IMR-90 (cell line): ENCODE measurements at regions not wholly inside any gene's neighbourhood (a gene's known extent, or its start where the extent isn't known, plus 50 kb on each side); places are given as distances from the start of the nearest gene placed in this dataset.

Experiments used
- ATAC-seq: fragments of 200-7000 bp; cut with Tn5 transposase; 2 replicates; pipeline ENCODE4 v1.9.1; 2020; ENCODE audit warnings: low read depth, mild to moderate bottlenecking, moderate library complexity
- BruUV-seq: library from RNA; stranded (reverse); fragments of 400-500 nt; replicated peaks from 2 replicates; lab custom pipeline; 2021; lab: Mats Ljungman, UMichigan
- CTCF ChIA-PET: fragments of 300-600 bp; formaldehyde crosslinking; extraction: SDS; loops from one replicate; lab custom pipeline; 2021; ENCODE audit warnings: antibody characterized with exemption; lab: Yijun Ruan, JAX
- POLR2A ChIA-PET: fragments of 300-600 bp; sonication (Branson Sonifier 250); formaldehyde crosslinking; loops from one replicate; lab custom pipeline; 2022; ENCODE audit warnings: antibody characterized with exemption; ENCODE audit not compliant: unreplicated experiment; lab: Charles Lee
- DNase-seq: peaks from one replicate; pipeline ENCODE4 v3.0.0; 2013
- H2AFZ ChIP-seq: replicated peaks from 2 replicates; pipeline ENCODE3; 2013; ENCODE audit warnings: low read length, mild to moderate bottlenecking; ENCODE audit not compliant: poor library complexity
- H2AK5ac ChIP-seq: 2 replicates; pipeline ENCODE4 v1.6.1; 2013; ENCODE audit warnings: low read depth, low read length, inconsistent platforms
- H2AK9ac ChIP-seq: replicated peaks from 2 replicates; pipeline ENCODE3; 2013; ENCODE audit warnings: mild to moderate bottlenecking, low read depth, low read length, moderate library complexity; ENCODE audit not compliant: poor library complexity
- H2BK120ac ChIP-seq: 2 replicates; pipeline ENCODE4 v1.6.1; 2013; ENCODE audit warnings: low read depth, low read length, inconsistent platforms
- H2BK15ac ChIP-seq: 3 replicates; pipeline ENCODE4 v1.6.1; 2013; ENCODE audit warnings: low read depth, low read length, inconsistent platforms
- H2BK20ac ChIP-seq: 2 replicates; pipeline ENCODE4 v1.6.1; 2013; ENCODE audit warnings: low read depth, mild to moderate bottlenecking, inconsistent platforms, low read length, moderate library complexity
- H2BK5ac ChIP-seq: 2 replicates; pipeline ENCODE4 v1.6.1; 2013; ENCODE audit warnings: mild to moderate bottlenecking, low read depth, low read length, inconsistent platforms; ENCODE audit not compliant: poor library complexity, severe bottlenecking
- H3K14ac ChIP-seq: replicated peaks from 2 replicates; pipeline ENCODE4 v1.6.1; 2013; ENCODE audit warnings: low read depth, low read length, inconsistent platforms
- H3K18ac ChIP-seq: 2 replicates; pipeline ENCODE4 v1.6.1; 2013; ENCODE audit warnings: low read depth, low read length, control low read depth
- H3K23ac ChIP-seq: 2 replicates; pipeline ENCODE4 v1.6.1; 2013; ENCODE audit warnings: low read depth, low read length, inconsistent platforms
- H3K27ac ChIP-seq: 2 replicates; pipeline ENCODE4 v1.5.1; 2013; ENCODE audit warnings: mild to moderate bottlenecking, control low read depth, low read length; ENCODE audit not compliant: insufficient read depth
- H3K27me3 ChIP-seq: 2 replicates; pipeline ENCODE4 v1.6.1; 2013; ENCODE audit warnings: low read length; ENCODE audit not compliant: control insufficient read depth, insufficient read depth
- H3K36me3 ChIP-seq: 2 replicates; pipeline ENCODE4 v1.6.1; 2013; ENCODE audit warnings: low read length, mixed read lengths; ENCODE audit not compliant: control insufficient read depth, insufficient read depth
- H3K4ac ChIP-seq: 2 replicates; pipeline ENCODE4 v1.6.1; 2013; ENCODE audit warnings: low read depth, low read length, inconsistent platforms
- H3K4me1 ChIP-seq: 2 replicates; pipeline ENCODE4 v1.6.1; 2013; ENCODE audit warnings: low read length, mixed read lengths; ENCODE audit not compliant: control insufficient read depth, insufficient read depth
- H3K4me2 ChIP-seq: 2 replicates; pipeline ENCODE4 v1.6.1; 2013; ENCODE audit warnings: low read depth, mild to moderate bottlenecking, control low read depth, low read length, moderate library complexity
- H3K4me3 ChIP-seq: 2 replicates; pipeline ENCODE4 v1.5.1; 2013; ENCODE audit warnings: low read depth, mild to moderate bottlenecking, control low read depth, low read length, moderate library complexity; ENCODE audit not compliant: insufficient read depth
- H3K56ac ChIP-seq: 2 replicates; pipeline ENCODE4 v1.6.1; 2013; ENCODE audit warnings: low read length, inconsistent platforms; ENCODE audit not compliant: insufficient read depth; ENCODE audit errors: extremely low read depth
- H3K79me1 ChIP-seq, 2 experiments: 2 replicates each; pipeline ENCODE4 v1.6.1; 2013; ENCODE audit warnings: low read length in 2 of 2, inconsistent platforms in 1 of 2, low read depth in 1 of 2
- H3K9ac ChIP-seq: 2 replicates; pipeline ENCODE4 v1.6.1; 2013; ENCODE audit warnings: low read depth, low read length, control low read depth
- H3K9me1 ChIP-seq: 2 replicates; pipeline ENCODE4 v1.6.1; 2013; ENCODE audit warnings: low read length, inconsistent platforms; ENCODE audit not compliant: insufficient read depth
- H3K9me3 ChIP-seq: 2 replicates; pipeline ENCODE4 v1.6.1; 2013; ENCODE audit warnings: low read length; ENCODE audit not compliant: control insufficient read depth, insufficient read depth
- H4K20me1 ChIP-seq: 2 replicates; pipeline ENCODE4 v1.6.1; 2013; ENCODE audit warnings: low read length, inconsistent platforms; ENCODE audit not compliant: insufficient read depth
- H4K5ac ChIP-seq: 2 replicates; pipeline ENCODE4 v1.6.1; 2013; ENCODE audit warnings: mild to moderate bottlenecking, low read depth, low read length, control low read depth
- H4K8ac ChIP-seq, 2 experiments: 2 replicates each; pipeline ENCODE4 v1.6.1; 2013; ENCODE audit warnings: low read depth in 2 of 2, low read length in 2 of 2, control low read depth in 1 of 2, inconsistent platforms in 1 of 2
- H4K91ac ChIP-seq: 2 replicates; pipeline ENCODE4 v1.6.1; 2013; ENCODE audit warnings: low read depth, low read length, inconsistent platforms; ENCODE audit not compliant: insufficient read depth
- BHLHE40 ChIP-seq: fragments of 150-350 bp; IDR thresholded peaks from 2 replicates; pipeline ENCODE4 v1.6.1; 2016; ENCODE audit warnings: mild to moderate bottlenecking, low read depth, low read length
- CEBPB ChIP-seq: IDR thresholded peaks from 2 replicates; pipeline ENCODE4 v1.6.1; 2012; ENCODE audit warnings: low read depth, low read length, improper control_type of control experiment
- CHD1 ChIP-seq: IDR thresholded peaks from 2 replicates; pipeline ENCODE4 v1.6.1; 2012; ENCODE audit warnings: low read depth, low read length, improper control_type of control experiment
- CTCF ChIP-seq: conservative IDR thresholded peaks from 2 replicates; pipeline ENCODE4 v1.5.1; 2012; ENCODE audit warnings: mild to moderate bottlenecking, low read depth, low read length, improper control_type of control experiment
- ELK1 ChIP-seq: fragments of 150-350 bp; IDR thresholded peaks from 2 replicates; pipeline ENCODE4 v1.6.1; 2016; ENCODE audit warnings: low read depth, mild to moderate bottlenecking, low read length, moderate library complexity, borderline replicate concordance
- FOS ChIP-seq: fragments of 150-350 bp; IDR thresholded peaks from 2 replicates; pipeline ENCODE4 v1.6.1; 2016; ENCODE audit warnings: low read depth, low read length
- MAFK ChIP-seq: IDR thresholded peaks from 2 replicates; pipeline ENCODE4 v1.6.1; 2012; ENCODE audit warnings: low read depth, low read length, improper control_type of control experiment
- MAZ ChIP-seq: IDR thresholded peaks from 2 replicates; pipeline ENCODE4 v1.6.1; 2012; ENCODE audit warnings: low read depth, mild to moderate bottlenecking, low read length, improper control_type of control experiment, moderate library complexity, borderline replicate concordance
- MXI1 ChIP-seq: IDR thresholded peaks from 2 replicates; pipeline ENCODE4 v1.6.1; 2012; ENCODE audit warnings: low read depth, mild to moderate bottlenecking, low read length, moderate library complexity, borderline replicate concordance
- NFE2L2 ChIP-seq: fragments of 150-350 bp; IDR thresholded peaks from 2 replicates; pipeline ENCODE4 v1.6.1; 2016; ENCODE audit warnings: low read depth, mild to moderate bottlenecking, low read length
- POLR2A ChIP-seq: IDR thresholded peaks from 2 replicates; pipeline ENCODE4 v1.6.1; 2012; ENCODE audit warnings: mild to moderate bottlenecking, low read depth, low read length
- RCOR1 ChIP-seq: IDR thresholded peaks from 2 replicates; pipeline ENCODE4 v1.6.1; 2012; ENCODE audit warnings: mild to moderate bottlenecking, low read length, improper control_type of control experiment; ENCODE audit not compliant: insufficient replicate concordance
- RFX5 ChIP-seq: IDR thresholded peaks from 2 replicates; pipeline ENCODE4 v1.8.0; 2012; ENCODE audit warnings: low read depth, mild to moderate bottlenecking, low read length, moderate library complexity
- USF2 ChIP-seq: fragments of 150-350 bp; IDR thresholded peaks from 2 replicates; pipeline ENCODE4 v1.6.1; 2017; ENCODE audit warnings: mild to moderate bottlenecking, antibody characterized with exemption, low read length, low read depth
- WGBS, 2 experiments: methylation state at CpG; one replicate each; pipeline versions ENCODE4 v1.1.5 to v1.1.7; 2013; ENCODE audit warnings: missing lambda C conversion rate in 2 of 2; ENCODE audit not compliant: insufficient read length in 1 of 2; ENCODE audit errors: extremely low coverage in 2 of 2; 5-methylcytosine and 5-hydroxymethylcytosine counted together
- dilution Hi-C: fragments of 300-500 bp; cut with HindIII; formaldehyde crosslinking; loops from one replicate; pipeline ENCODE4 v1.14.3; 2018; ENCODE audit warnings: low sequenced_read_pairs; ENCODE audit not compliant: unreplicated experiment
- in situ Hi-C: fragments of 300-500 bp; cut with MboI; formaldehyde crosslinking; loops from 3 replicates; pipeline ENCODE4 v1.14.3; 2019; ENCODE audit warnings: low sequenced_read_pairs, inconsistent platforms, mixed read lengths
- intact Hi-C: fragments of 100-400 bp; cut with micrococcal nuclease; formaldehyde crosslinking; loops from 2 replicates; pipeline ENCODE4 v1.10.0; 2022

GRCh38 chr20:22513574-22513973 lies 70.8 kb downstream of the FOXA2 start:
- Histone ChIP-seq H2BK20ac (no peak overlapping the region), H4K5ac (no peak overlapping the region), H3K27me3 (no peaks in the 10 kb centered on the region), H2AK5ac (no peak overlapping the region), H3K4me1 (no peaks in the 10 kb centered on the region), H2BK5ac (no peak overlapping the region), H3K4me3 (no peak overlapping the region), H3K9me1 (no peaks in the 10 kb centered on the region), H2AFZ (no peak overlapping the region), H3K14ac (no peak overlapping the region), H4K20me1 (no peaks in the 10 kb centered on the region), H3K56ac (no peak overlapping the region), H3K4ac (no peak overlapping the region), H3K27ac (no peak overlapping the region), H3K4me2 (no peak overlapping the region), H3K18ac (no peak overlapping the region), H2BK120ac (no peak overlapping the region), H2BK15ac (no peak overlapping the region), H4K91ac (no peak overlapping the region), H4K8ac (no peak overlapping the region), H2AK9ac (no peak overlapping the region), H3K23ac (no peak overlapping the region), H3K9me3 (peaks cover 2% of the 10 kb centered on the region; the same call in 1 of the 2 replicates), H3K9ac (no peak overlapping the region), H3K36me3 (no peaks in the 10 kb centered on the region), H3K79me1 (no peaks in the 10 kb centered on the region)
- in situ Hi-C loops = no loop called here
- no TSS peak for BruUV-seq
- DNase-seq (no peak), ATAC-seq (no peak)
- ChIA-PET POLR2A (no interaction called here), CTCF (no interaction called here)
- dilution Hi-C loops = no loop called here
- intact Hi-C loops = no loop called here
- TF ChIP-seq ELK1 (no peak), MAFK (no peak), RCOR1 (no peak), FOS (no peak), NFE2L2 (no peak), RFX5 (no peak), MXI1 (no peak), POLR2A (no peak), USF2 (no peak), CTCF (no peak), BHLHE40 (no peak), MAZ (no peak), CEBPB (no peak), CHD1 (no peak)
- no CpG with 5 or more reads among the region's 4 CpGs for WGBS, 2 experiments
